Muscle layer of duodenum (tissue), 2 donors: ENCODE measurements at regions not wholly inside any gene's neighbourhood (a gene's known extent, or its start where the extent isn't known, plus 50 kb on each side); places are given as distances from the start of the nearest gene placed in this dataset.

Source experiments
- H3K27ac ChIP-seq: one replicate; pipeline ENCODE4 v1.7.0; 2013; ENCODE audit warnings: mild to moderate bottlenecking, low read length
- H3K27me3 ChIP-seq: one replicate; pipeline ENCODE4 v1.7.0; 2013; ENCODE audit warnings: low read depth, mild to moderate bottlenecking, control low read depth, low read length
- H3K36me3 ChIP-seq, 2 donors: one replicate each; pipeline ENCODE4 v1.7.0; 2013; ENCODE audit warnings: low read length in 2 of 2, control low read depth in 1 of 2, mild to moderate bottlenecking in 1 of 2; ENCODE audit not compliant: insufficient read depth in 2 of 2, control insufficient read depth in 1 of 2
- H3K4me1 ChIP-seq, 2 donors: one replicate each; pipeline ENCODE4 v1.7.0; 2013; ENCODE audit warnings: low read length in 2 of 2, mild to moderate bottlenecking in 2 of 2, control low read depth in 1 of 2, moderate library complexity in 1 of 2; ENCODE audit not compliant: insufficient read depth in 2 of 2, control insufficient read depth in 1 of 2
- H3K4me3 ChIP-seq, 2 donors: one replicate each; pipeline ENCODE4 v1.7.0; 2013; ENCODE audit warnings: low read length in 2 of 2, low read depth in 1 of 2, mild to moderate bottlenecking in 1 of 2
- H3K9me3 ChIP-seq, 2 donors: one replicate each; pipeline ENCODE4 v1.7.0; 2013; ENCODE audit warnings: low read length in 2 of 2, control low read depth in 1 of 2, mild to moderate bottlenecking in 1 of 2; ENCODE audit not compliant: control insufficient read depth in 1 of 2
- donor health status: healthy.

GRCh38 chr10:128304271-128304670, 178.0 kb upstream of the MKI67 start:
- H3K4me1 ChIP-seq: no peaks in the 10 kb centered on the region
- H3K27ac ChIP-seq: no peak overlapping the region
- no peak overlapping the region for H3K4me3 ChIP-seq
- H3K27me3 ChIP-seq: no peaks in the 10 kb centered on the region
- no peaks in the 10 kb centered on the region for H3K9me3 ChIP-seq
- H3K36me3 ChIP-seq: no peaks in the 10 kb centered on the region

GRCh38 chr10:128305601-128306345, 179.6 kb upstream of the MKI67 start:
- no peaks in the 10 kb centered on the region for H3K4me1 ChIP-seq

GRCh38 chr10:128306535-128306934, 180.3 kb upstream of the MKI67 start:
- Histone ChIP-seq H3K4me3 (no peak overlapping the region), H3K9me3 (no peaks in the 10 kb centered on the region), H3K27ac (no peak overlapping the region), H3K4me1 (no peaks in the 10 kb centered on the region), H3K36me3 (no peaks in the 10 kb centered on the region), H3K27me3 (no peaks in the 10 kb centered on the region)

More at GRCh38 chr10:128305601-128306345, 179.6 kb upstream of the MKI67 start:
- Histone ChIP-seq H3K27me3 (no peaks in the 10 kb centered on the region), H3K27ac (no peak overlapping the region), H3K4me3 (no peak overlapping the region), H3K36me3 (no peaks in the 10 kb centered on the region), H3K9me3 (no peaks in the 10 kb centered on the region)

GRCh38 chr10:128306966-128307365, 180.7 kb upstream of the MKI67 start:
- Histone ChIP-seq H3K36me3 (no peaks in the 10 kb centered on the region), H3K4me1 (no peaks in the 10 kb centered on the region), H3K27ac (no peak overlapping the region), H3K9me3 (no peaks in the 10 kb centered on the region), H3K27me3 (no peaks in the 10 kb centered on the region), H3K4me3 (no peak overlapping the region)

GRCh38 chr10:128307820-128308219, 181.6 kb upstream of the MKI67 start:
- no peaks in the 10 kb centered on the region for H3K27me3 ChIP-seq
- H3K9me3 ChIP-seq: no peaks in the 10 kb centered on the region
- H3K36me3 ChIP-seq: no peaks in the 10 kb centered on the region
- H3K4me1 ChIP-seq: no peaks in the 10 kb centered on the region
- no peak overlapping the region for H3K27ac ChIP-seq
- H3K4me3 ChIP-seq: no peak overlapping the region

- H3K27ac ChIP-seq: no peak overlapping the region
- H3K36me3 ChIP-seq: no peaks in the 10 kb centered on the region
- no peaks in the 10 kb centered on the region for H3K27me3 ChIP-seq
- H3K9me3 ChIP-seq: no peaks in the 10 kb centered on the region
- no peaks in the 10 kb centered on the region for H3K4me1 ChIP-seq
- H3K4me3 ChIP-seq: no peak overlapping the region
Measured at GRCh38 chr10:128310971-128311658, 184.9 kb upstream of the MKI67 start.

GRCh38 chr10:128312250-128312649, 186.0 kb upstream of the MKI67 start:
- no peak overlapping the region for H3K27ac ChIP-seq
- H3K4me3 ChIP-seq: no peak overlapping the region
- no peaks in the 10 kb centered on the region for H3K9me3 ChIP-seq
- H3K27me3 ChIP-seq: no peaks in the 10 kb centered on the region
- H3K4me1 ChIP-seq: no peaks in the 10 kb centered on the region
- H3K36me3 ChIP-seq: no peaks in the 10 kb centered on the region

GRCh38 chr10:128314686-128315085, 188.5 kb upstream of the MKI67 start:
- no peaks in the 10 kb centered on the region for H3K36me3 ChIP-seq
- H3K4me3 ChIP-seq: no peak overlapping the region
- H3K27ac ChIP-seq: no peak overlapping the region
- no peaks in the 10 kb centered on the region for H3K9me3 ChIP-seq
- no peaks in the 10 kb centered on the region for H3K27me3 ChIP-seq
- H3K4me1 ChIP-seq: no peaks in the 10 kb centered on the region

- Histone ChIP-seq H3K36me3 (no peaks in the 10 kb centered on the region), H3K4me1 (no peaks in the 10 kb centered on the region), H3K27ac (no peak overlapping the region), H3K4me3 (no peak overlapping the region), H3K27me3 (no peaks in the 10 kb centered on the region), H3K9me3 (no peaks in the 10 kb centered on the region)
Measured at GRCh38 chr10:128316121-128316726, 190.0 kb upstream of the MKI67 start.

GRCh38 chr10:128316925-128317324, 190.7 kb upstream of the MKI67 start:
- Histone ChIP-seq H3K9me3 (no peaks in the 10 kb centered on the region), H3K4me1 (no peaks in the 10 kb centered on the region), H3K4me3 (no peak overlapping the region), H3K36me3 (no peaks in the 10 kb centered on the region), H3K27ac (no peak overlapping the region), H3K27me3 (no peaks in the 10 kb centered on the region)

GRCh38 chr10:128318366-128318765, 192.1 kb upstream of the MKI67 start:
- no peaks in the 10 kb centered on the region for H3K4me1 ChIP-seq
- H3K27ac ChIP-seq: no peak overlapping the region
- no peaks in the 10 kb centered on the region for H3K27me3 ChIP-seq
- no peaks in the 10 kb centered on the region for H3K9me3 ChIP-seq
- H3K4me3 ChIP-seq: no peak overlapping the region
- H3K36me3 ChIP-seq: no peaks in the 10 kb centered on the region
